Colonic mucosa (tissue), 4 donors: ENCODE measurements at regions not wholly inside any gene's neighbourhood (a gene's known extent, or its start where the extent isn't known, plus 50 kb on each side); places are given as distances from the start of the nearest gene placed in this dataset.

Experiments
- DNase-seq: peaks from one replicate; pipeline ENCODE4 v3.0.0-alpha.2; 2020
- H3K27ac ChIP-seq: fragments of 200-600 bp; one replicate; pipeline ENCODE4 v1.8.0; 2021
- H3K27me3 ChIP-seq: fragments of 200-600 bp; one replicate; pipeline ENCODE4 v1.8.0; 2021
- H3K36me3 ChIP-seq: fragments of 200-600 bp; one replicate; pipeline ENCODE4 v1.8.0; 2021
- H3K4me1 ChIP-seq: fragments of 200-600 bp; one replicate; pipeline ENCODE4 v1.8.0; 2021; ENCODE audit warnings: mild to moderate bottlenecking
- H3K4me3 ChIP-seq: fragments of 200-600 bp; one replicate; pipeline ENCODE4 v1.8.0; 2021
- H3K9ac ChIP-seq, 2 donors: one replicate each; pipeline ENCODE4 v1.7.0; 2013; ENCODE audit warnings: control low read depth in 2 of 2, low read depth in 2 of 2, low read length in 2 of 2
- H3K9me3 ChIP-seq: fragments of 200-600 bp; one replicate; pipeline ENCODE4 v1.8.0; 2021
- CTCF ChIP-seq: fragments of 200-600 bp; IDR thresholded peaks from one replicate; pipeline ENCODE4 v1.8.0; 2022; ENCODE audit warnings: antibody characterized with exemption, mild to moderate bottlenecking
- intact Hi-C: fragments of 100-400 bp; cut with DNase I; formaldehyde crosslinking; loops from one replicate; pipeline ENCODE4 v1.14.1; 2022
- donor health status: healthy.
- donor health status: DM: no; HTN: no; CAD: no.
- donor health status: DM: no; HTN: no; CAD: no.

- Histone ChIP-seq H3K27me3 (no peaks in the 10 kb centered on the region), H3K36me3 (no peaks in the 10 kb centered on the region), H3K4me3 (no peak overlapping the region), H3K9ac (no peak overlapping the region), H3K9me3 (no peaks in the 10 kb centered on the region), H3K27ac (no peak overlapping the region), H3K4me1 (no peaks in the 10 kb centered on the region)
- intact Hi-C loops = no loop called here
- no peak for TF ChIP-seq CTCF
- peak; percentile 11 for DNase-seq
These were observed 391.1 kb upstream of the MGMT start for GRCh38 chr10:129075927-129076326.

GRCh38 chr10:129078346-129078745, 388.7 kb upstream of the MGMT start:
- intact Hi-C loops = no loop called here
- H3K9ac ChIP-seq = no peak overlapping the region

GRCh38 chr10:129078746-129079145, 388.3 kb upstream of the MGMT start:
- Histone ChIP-seq H3K27me3 (no peaks in the 10 kb centered on the region), H3K27ac (no peak overlapping the region), H3K4me3 (no peak overlapping the region), H3K36me3 (no peaks in the 10 kb centered on the region), H3K9ac (no peak overlapping the region), H3K4me1 (no peaks in the 10 kb centered on the region), H3K9me3 (no peaks in the 10 kb centered on the region)
- peak; percentile 3 for DNase-seq
- intact Hi-C loops = no loop called here
- no peak for TF ChIP-seq CTCF

More at GRCh38 chr10:129078346-129078745, 388.7 kb upstream of the MGMT start:
- no peak for TF ChIP-seq CTCF
- DNase-seq = peak; percentile 6
- Histone ChIP-seq H3K4me3 (no peak overlapping the region), H3K27me3 (no peaks in the 10 kb centered on the region), H3K27ac (no peak overlapping the region), H3K36me3 (no peaks in the 10 kb centered on the region), H3K9me3 (no peaks in the 10 kb centered on the region), H3K4me1 (no peaks in the 10 kb centered on the region)

- intact Hi-C loops = no loop called here
- Histone ChIP-seq H3K9me3 (no peaks in the 10 kb centered on the region), H3K4me1 (no peaks in the 10 kb centered on the region), H3K27me3 (no peaks in the 10 kb centered on the region), H3K9ac (no peak overlapping the region), H3K4me3 (no peak overlapping the region), H3K36me3 (no peaks in the 10 kb centered on the region), H3K27ac (no peak overlapping the region)
- no peak for TF ChIP-seq CTCF
- DNase-seq = peak; percentile 25
These were observed 387.3 kb upstream of the MGMT start for GRCh38 chr10:129079705-129080104.

- TF ChIP-seq CTCF = no peak
- DNase-seq = no peak
- no peaks in the 10 kb centered on the region for H3K4me1 ChIP-seq
- no peak overlapping the region for H3K9ac ChIP-seq
- no peaks in the 10 kb centered on the region for H3K27me3 ChIP-seq
- H3K36me3 ChIP-seq = no peaks in the 10 kb centered on the region
- no peaks in the 10 kb centered on the region for H3K9me3 ChIP-seq
- H3K4me3 ChIP-seq = no peak overlapping the region
- intact Hi-C loops = no loop called here
- H3K27ac ChIP-seq = no peak overlapping the region
These were observed 381.2 kb upstream of the MGMT start for GRCh38 chr10:129085811-129086210.

GRCh38 chr10:129089341-129089740, 377.7 kb upstream of the MGMT start:
- Histone ChIP-seq H3K9me3 (no peaks in the 10 kb centered on the region), H3K4me1 (no peaks in the 10 kb centered on the region), H3K27ac (no peak overlapping the region), H3K4me3 (no peak overlapping the region), H3K9ac (no peak overlapping the region), H3K27me3 (no peaks in the 10 kb centered on the region), H3K36me3 (no peaks in the 10 kb centered on the region)
- no peak for TF ChIP-seq CTCF
- DNase-seq = peak; percentile 11
- intact Hi-C loops = no loop called here
